ENCODE measurements at regions not wholly inside any gene's neighbourhood (a gene's known extent, or its start where the extent isn't known, plus 50 kb on each side); places are given as distances from the start of the nearest gene placed in this dataset.

- no peak for DNase-seq
Observed at GRCh38 chr1:56064705-56065104, 514.7 kb downstream of the PLPP3 start.

GRCh38 chr1:56063461-56063860, 515.9 kb downstream of the PLPP3 start:
- DNase-seq = no peak

- no peak for DNase-seq
Observed at GRCh38 chr1:56062625-56063024, 516.7 kb downstream of the PLPP3 start.

GRCh38 chr1:56061824-56062223, 517.5 kb downstream of the PLPP3 start:
- DNase-seq = no peak

- no peak for DNase-seq
Observed at GRCh38 chr1:56060906-56061305, 518.5 kb downstream of the PLPP3 start.

- DNase-seq = no peak
Observed at GRCh38 chr1:56057466-56058405, 521.6 kb downstream of the PLPP3 start.

- DNase-seq = no peak
Observed at GRCh38 chr1:56056438-56057287, 522.7 kb downstream of the PLPP3 start.

GRCh38 chr1:56054959-56055358, 524.4 kb downstream of the PLPP3 start:
- no peak for DNase-seq

- DNase-seq = no peak
Observed at GRCh38 chr1:56052041-56052440, 527.3 kb downstream of the PLPP3 start.

- no peak for DNase-seq
Observed at GRCh38 chr1:56050911-56051310, 528.5 kb downstream of the PLPP3 start.

GRCh38 chr1:56045477-56045876, 533.9 kb downstream of the PLPP3 start:
- no peak for DNase-seq

- no peak for DNase-seq
Observed at GRCh38 chr1:56045062-56045461, 534.3 kb downstream of the PLPP3 start.

GRCh38 chr1:56036479-56036878, 542.9 kb downstream of the PLPP3 start:
- no peak for DNase-seq

- no peak for DNase-seq
Observed at GRCh38 chr1:56034847-56035481, 544.4 kb downstream of the PLPP3 start.

GRCh38 chr1:56034222-56034621, 545.1 kb downstream of the PLPP3 start:
- no peak for DNase-seq

GRCh38 chr1:56033321-56034037, 545.9 kb downstream of the PLPP3 start:
- no peak for DNase-seq

GRCh38 chr1:56032096-56032676, 547.2 kb downstream of the PLPP3 start:
- DNase-seq = no peak

GRCh38 chr1:56031001-56031400, 548.4 kb downstream of the PLPP3 start:
- no peak for DNase-seq

GRCh38 chr1:56029319-56030003, 549.9 kb downstream of the PLPP3 start:
- no peak for DNase-seq

- no peak for DNase-seq
Observed at GRCh38 chr1:56028911-56029310, 550.5 kb downstream of the PLPP3 start.

GRCh38 chr1:56028244-56028643, 551.1 kb downstream of the PLPP3 start:
- DNase-seq = no peak

GRCh38 chr1:56025942-56026341, 553.4 kb downstream of the PLPP3 start:
- DNase-seq = no peak

All from NCI-H69 (cell line).